GM18505 (cell line): ENCODE measurements at regions not wholly inside any gene's neighbourhood (a gene's known extent, or its start where the extent isn't known, plus 50 kb on each side); places are given as distances from the start of the nearest gene placed in this dataset.

Experiments used
- ATAC-seq: cut with Tn5 transposase; IDR thresholded peaks from one replicate; pipeline ENCODE4 v1.9.1; 2021; ENCODE audit not compliant: unreplicated experiment
- POLR2A ChIP-seq: IDR thresholded peaks from 4 replicates; pipeline ENCODE4 v1.6.1; 2011; ENCODE audit warnings: borderline replicate concordance; ENCODE audit not compliant: insufficient read depth, insufficient read length; ENCODE audit errors: extremely low read depth

DNA sequence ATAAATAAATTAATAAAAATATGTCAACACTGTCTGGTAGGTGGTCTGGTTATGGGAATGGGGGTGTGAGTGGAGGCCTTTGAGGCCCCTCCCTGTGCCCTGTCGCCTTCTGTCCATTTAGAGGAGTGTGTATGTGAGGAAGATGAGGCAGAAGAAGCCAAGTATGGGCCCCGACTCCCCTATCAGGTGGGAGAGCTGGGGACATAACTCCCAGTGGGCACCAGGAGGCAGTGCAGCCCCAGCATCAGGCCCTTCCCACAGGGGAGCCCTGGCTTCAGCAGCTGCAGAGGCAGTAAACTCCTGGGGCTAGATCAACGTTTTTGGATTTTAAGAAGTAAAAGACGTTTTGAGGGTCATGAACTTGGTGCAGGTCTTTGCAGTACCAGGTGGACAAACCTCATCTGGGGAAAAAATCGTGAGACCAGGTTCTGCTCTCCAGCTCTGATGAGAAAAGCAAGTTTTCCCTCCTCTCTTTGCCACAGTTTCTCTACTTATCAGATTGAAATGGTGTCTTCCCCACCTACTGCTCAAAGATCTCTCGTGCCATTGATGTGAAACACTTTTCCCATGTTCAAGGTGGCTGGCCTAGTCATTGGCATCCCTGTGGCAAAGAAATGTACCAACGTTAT, 167.8 kb upstream of the EEPD1 start:
- no peak for TF ChIP-seq POLR2A
- ATAC-seq = peak; percentile 88

- no peak for ATAC-seq
- TF ChIP-seq POLR2A = no peak
These were observed 166.0 kb upstream of the EEPD1 start for GRCh38 chr7:35987016-35987415.

DNA sequence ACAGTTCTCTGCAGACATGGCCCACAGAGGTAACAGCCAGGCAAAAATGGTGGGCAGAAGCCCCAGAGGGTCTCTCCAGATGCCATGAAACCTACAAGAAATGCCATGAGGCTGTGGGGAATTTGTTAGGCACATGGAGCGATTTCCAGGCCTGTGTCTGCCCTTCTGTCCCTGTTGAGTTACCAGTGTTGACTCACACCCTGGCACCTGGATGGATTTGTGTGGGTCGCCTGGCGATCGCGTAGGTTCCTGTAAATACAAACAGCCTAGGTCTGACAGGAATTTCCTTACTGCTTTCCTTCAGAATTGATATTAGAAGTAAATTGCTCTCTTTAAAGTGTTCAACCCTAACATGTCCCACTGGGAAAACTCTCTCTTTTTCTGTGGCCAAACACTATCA, 164.9 kb upstream of the EEPD1 start:
- TF ChIP-seq POLR2A = no peak
- no peak for ATAC-seq

DNA sequence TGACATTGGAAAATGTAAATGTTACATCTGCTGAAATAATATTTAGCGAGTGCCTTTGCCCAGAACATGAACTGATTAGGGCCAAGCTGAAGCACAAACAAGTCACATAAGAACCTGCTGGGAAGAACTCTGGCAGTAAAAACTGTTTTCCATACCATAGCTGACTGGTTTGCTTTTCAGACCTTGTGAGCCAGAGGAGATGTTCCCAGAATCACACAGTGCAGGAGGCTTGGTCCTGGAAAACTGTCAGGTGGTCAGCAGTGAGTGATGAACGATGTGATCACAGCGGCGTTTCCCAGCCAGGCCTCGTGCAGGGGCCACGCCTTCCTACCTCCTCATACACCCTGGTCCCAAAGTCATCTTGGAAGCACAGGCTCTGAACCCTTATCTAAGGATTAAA, 164.2 kb upstream of the EEPD1 start:
- TF ChIP-seq POLR2A = no peak
- no peak for ATAC-seq

DNA sequence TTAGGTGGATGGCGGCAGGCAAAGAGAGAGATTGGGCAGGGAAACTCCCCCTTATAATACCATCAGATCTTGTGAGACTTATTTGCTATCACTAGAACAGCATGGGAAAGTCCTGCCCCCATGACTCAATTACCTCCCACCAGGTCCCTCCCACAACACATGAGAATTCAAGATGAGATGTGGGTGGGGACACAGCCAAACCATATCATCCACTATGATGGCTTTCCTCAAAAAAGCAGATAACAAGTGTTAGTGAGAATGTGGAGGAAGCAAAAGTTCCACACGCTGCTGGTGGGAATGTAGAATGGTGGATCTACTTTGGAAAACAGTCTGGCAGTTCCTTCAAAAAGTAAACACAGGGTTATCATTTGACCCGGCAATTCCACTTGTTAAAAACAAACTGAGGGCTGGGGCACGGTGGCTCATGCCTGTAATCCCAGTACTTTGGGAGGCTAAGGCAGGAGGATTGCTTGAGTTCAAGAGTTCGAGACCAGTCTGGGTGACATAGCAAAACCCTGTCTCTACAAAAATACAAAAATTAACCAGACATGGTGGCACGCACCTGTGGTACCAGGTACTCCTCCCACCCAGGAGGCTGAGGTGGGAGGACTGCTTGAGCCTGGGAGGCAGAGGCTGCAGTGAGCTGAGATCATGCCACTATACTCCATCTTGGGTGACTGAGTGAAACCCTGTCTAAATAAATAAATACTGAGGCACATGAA, 161.4 kb upstream of the EEPD1 start:
- no peak for ATAC-seq
- TF ChIP-seq POLR2A = no peak

DNA sequence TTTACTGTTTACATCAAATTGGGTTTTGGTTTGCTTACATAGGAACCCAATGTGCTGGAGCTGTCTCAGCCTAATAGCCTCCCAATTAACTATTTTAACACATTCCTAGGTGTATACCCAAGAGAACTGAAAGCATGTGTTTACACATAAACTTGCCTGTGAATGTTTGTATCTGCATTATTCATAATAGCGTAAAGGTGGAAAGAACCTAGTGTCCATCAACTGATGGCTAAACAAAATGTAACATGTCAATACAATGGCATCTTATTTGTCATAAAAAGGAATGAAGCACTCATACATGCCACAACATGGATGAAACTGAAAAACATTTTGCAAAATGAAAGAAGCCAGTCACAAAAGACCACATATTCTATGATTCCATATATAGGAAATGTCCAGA, 160.6 kb upstream of the EEPD1 start:
- no peak for ATAC-seq
- TF ChIP-seq POLR2A = no peak

DNA sequence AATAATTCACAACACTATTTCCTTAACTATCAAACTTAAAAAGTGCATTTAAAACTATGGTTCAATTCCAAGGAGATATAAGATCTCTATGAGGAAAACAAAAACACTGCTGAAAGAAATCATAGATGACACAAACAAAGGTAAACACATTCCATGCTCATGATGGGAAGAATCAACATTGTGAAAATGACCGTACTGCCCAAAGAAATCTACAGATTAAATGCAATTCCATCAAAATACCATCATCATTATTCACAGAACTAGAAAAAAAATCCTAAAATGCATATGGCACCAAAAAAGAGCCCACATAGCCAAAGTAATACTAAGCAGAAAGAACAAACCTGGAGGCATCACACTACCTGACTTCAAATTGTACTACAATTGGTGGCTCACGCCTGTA, 159.9 kb upstream of the EEPD1 start:
- no peak for TF ChIP-seq POLR2A
- ATAC-seq = no peak

DNA sequence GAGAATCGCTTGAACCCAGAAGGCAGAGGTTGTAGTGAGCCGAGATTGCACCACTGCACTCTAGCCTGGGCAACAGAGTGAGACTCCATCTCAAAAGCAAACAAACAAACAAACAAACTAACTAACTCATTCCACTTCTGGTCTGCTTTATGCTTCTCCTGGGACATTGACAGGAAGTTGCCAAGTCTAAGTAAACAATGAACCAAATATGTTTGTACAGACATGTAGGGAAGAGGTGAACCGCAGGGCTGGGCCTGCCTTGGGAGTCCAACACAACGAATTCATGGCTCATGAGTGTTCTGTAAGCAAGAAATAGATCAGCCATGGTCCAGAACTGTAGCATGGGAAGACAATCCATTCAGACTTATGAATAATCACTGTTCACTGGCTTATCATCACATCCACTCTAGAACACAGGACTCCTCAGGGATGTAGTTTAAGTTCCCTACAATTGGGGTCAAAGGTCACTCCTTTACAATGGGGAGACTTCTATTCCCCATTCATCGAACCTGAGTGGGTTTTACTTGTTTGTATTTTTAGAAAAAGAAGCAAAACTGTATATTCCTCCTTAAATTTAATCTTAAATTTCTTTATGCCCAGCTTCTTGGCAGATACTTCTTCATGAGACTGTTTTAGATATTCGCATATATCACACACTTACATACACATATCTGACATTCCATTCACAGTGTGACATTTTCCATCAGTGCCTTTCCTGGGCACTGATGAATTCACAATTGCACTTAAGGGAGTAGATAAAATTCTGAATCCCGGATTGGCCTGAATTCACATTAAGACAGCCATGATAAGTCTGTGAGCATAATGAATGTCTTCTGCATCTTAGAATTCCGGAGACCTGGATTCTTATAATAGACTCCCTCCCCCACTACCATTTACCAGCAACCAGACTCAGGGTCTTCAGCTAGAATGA, 159.1 kb upstream of the EEPD1 start:
- ATAC-seq = no peak
- no peak for TF ChIP-seq POLR2A

DNA sequence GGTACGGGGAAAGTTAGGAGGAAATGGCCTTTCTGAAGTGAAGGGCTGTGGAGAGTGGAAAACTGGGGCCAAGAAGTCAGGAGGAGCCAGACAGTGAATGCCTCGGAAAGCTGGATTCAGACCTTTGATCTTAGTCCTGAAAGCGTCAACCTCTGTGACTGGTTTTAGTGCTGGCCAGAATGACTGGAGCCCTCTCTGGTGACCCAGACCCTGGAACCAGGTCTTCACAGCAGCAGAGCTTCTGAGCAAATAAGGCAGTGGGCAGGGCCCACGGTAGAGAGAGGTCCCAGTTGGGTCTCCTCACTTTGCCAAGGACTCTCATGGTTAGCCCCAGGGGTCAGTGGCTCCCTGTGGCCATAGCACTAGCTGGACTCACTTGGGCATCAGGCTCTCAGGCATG, 157.7 kb upstream of the EEPD1 start:
- ATAC-seq = no peak
- TF ChIP-seq POLR2A = no peak

GRCh38 chr7:35998481-35998880, 154.6 kb upstream of the EEPD1 start:
- TF ChIP-seq POLR2A = no peak

DNA sequence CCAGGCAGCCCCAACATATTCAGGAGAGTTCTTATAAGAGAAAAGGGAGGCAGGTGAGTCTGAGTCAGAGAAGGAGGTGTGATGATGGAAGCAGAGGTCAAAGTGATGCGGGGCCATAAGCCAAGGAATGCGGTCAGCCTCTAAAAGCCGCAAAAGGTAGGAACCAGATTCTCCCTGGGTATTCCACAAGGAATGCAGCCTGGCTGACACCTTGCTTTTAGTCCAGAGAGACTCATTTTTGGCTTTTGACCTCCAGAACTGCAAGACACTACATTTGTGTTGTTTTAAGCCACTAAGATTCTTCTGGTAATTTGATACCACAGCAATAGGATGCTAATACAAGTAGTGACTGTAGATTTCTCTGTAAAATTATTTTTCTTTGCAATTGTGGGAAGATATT, 151.5 kb upstream of the EEPD1 start:
- TF ChIP-seq POLR2A = no peak
- ATAC-seq = no peak

More at GRCh38 chr7:35998481-35998880, 154.6 kb upstream of the EEPD1 start:
- ATAC-seq = no peak

DNA sequence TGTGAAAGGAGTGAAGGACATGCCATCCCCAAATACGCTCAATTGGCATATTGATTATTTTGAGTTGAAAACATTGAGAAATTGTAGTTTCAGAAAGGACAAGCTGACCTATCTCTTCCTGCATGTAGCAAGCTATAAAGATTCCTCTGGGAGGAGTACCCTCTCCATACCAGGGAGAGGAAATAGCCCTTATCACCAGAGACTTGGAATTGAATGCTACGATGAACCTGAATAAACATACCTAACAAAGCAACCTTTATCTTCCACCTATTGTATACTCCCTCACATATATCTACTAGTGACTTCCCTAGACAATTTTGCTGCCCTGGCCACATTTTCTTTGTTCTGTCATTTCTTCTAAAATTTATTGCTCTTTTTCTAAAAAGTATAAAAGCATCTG, 150.2 kb upstream of the EEPD1 start:
- TF ChIP-seq POLR2A = no peak
- ATAC-seq = no peak

GRCh38 chr7:36003343-36003742, 149.7 kb upstream of the EEPD1 start:
- no peak for ATAC-seq
- TF ChIP-seq POLR2A = no peak
